ENCODE measurements at regions not wholly inside any gene's neighbourhood (a gene's known extent, or its start where the extent isn't known, plus 50 kb on each side); places are given as distances from the start of the nearest gene placed in this dataset.

GRCh38 chr4:22299678-22300077, 216.2 kb downstream of the ADGRA3 start:
- TF ChIP-seq CTCF (IDR thresholded peaks at IDR 0.05; ENCODE audit: extremely low read depth in 1 of 2, insufficient read depth in 1 of 2, low read depth in 1 of 2, low read length in 2 of 2), result no peak
- TF ChIP-seq POLR2A (IDR thresholded peaks at IDR 0.05; ENCODE audit: low read depth, low read length), result no peak
- TF ChIP-seq MYC (IDR thresholded peaks at IDR 0.05; ENCODE audit: low read depth, low read length), result no peak
- no peak for TF ChIP-seq EZH2 (IDR thresholded peaks at IDR 0.05; ENCODE audit: borderline replicate concordance, low read depth, low read length, severe bottlenecking)
- no peak for TF ChIP-seq POLR2AphosphoS5 (IDR thresholded peaks at IDR 0.05; ENCODE audit: insufficient read depth, low read depth, low read length)
- TF ChIP-seq FOS (IDR thresholded peaks at IDR 0.05; ENCODE audit: borderline replicate concordance, insufficient read depth, low read length), result no peak

Measured in endothelial cell of umbilical vein (primary cell).